Type B pancreatic cell (in vitro differentiated cells): ENCODE measurements at regions not wholly inside any gene's neighbourhood (a gene's known extent, or its start where the extent isn't known, plus 50 kb on each side); places are given as distances from the start of the nearest gene placed in this dataset.
A peak's percentile ranks its signal among the peaks of the same experiment; 100 is the strongest.
"Not testable (repeated sequence)": the region's sequence is repeated elsewhere in the genome, so short reads cannot be mapped to it uniquely, and the experiment has no call there.

Experiments
- DNase-seq: peaks from one replicate; pipeline ENCODE4 v3.0.0; 2021; ENCODE audit warnings: mixed read lengths; ENCODE audit not compliant: unreplicated experiment; ENCODE audit errors: extremely low spot score
- H3K27ac Mint-ChIP-seq: 2 replicates; pipeline ENCODE4 v1.8.0; 2021; ENCODE audit warnings: mild to moderate bottlenecking, mixed read lengths
- H3K27me3 Mint-ChIP-seq: 2 replicates; pipeline ENCODE4 v1.8.0; 2021; ENCODE audit warnings: mixed read lengths
- H3K36me3 Mint-ChIP-seq: 2 replicates; pipeline ENCODE4 v1.8.0; 2021; ENCODE audit warnings: mixed read lengths
- H3K4me1 Mint-ChIP-seq: one replicate; pipeline ENCODE4 v1.8.0; 2021; ENCODE audit warnings: mixed read lengths; ENCODE audit not compliant: unreplicated experiment
- H3K4me3 Mint-ChIP-seq: 2 replicates; pipeline ENCODE4 v1.8.0; 2021; ENCODE audit warnings: mild to moderate bottlenecking, mixed read lengths
- H3K9me3 Mint-ChIP-seq: 2 replicates; pipeline ENCODE4 v1.8.0; 2021; ENCODE audit warnings: mixed read lengths
- CTCF ChIP-seq: fragments of 200-600 bp; sonication (generic); conservative IDR thresholded peaks from 2 replicates; pipeline ENCODE4 v1.5.0; 2021; ENCODE audit warnings: antibody characterized with exemption, mild to moderate bottlenecking

- peak overlapping the region; percentile 57 for H3K4me3 Mint-ChIP-seq
- no peak for TF ChIP-seq CTCF
- H3K27me3 Mint-ChIP-seq, result no peaks in the 10 kb centered on the region
- no peaks in the 10 kb centered on the region for H3K9me3 Mint-ChIP-seq
- peaks cover 59% of the 10 kb centered on the region for H3K4me1 Mint-ChIP-seq
- H3K27ac Mint-ChIP-seq, result peak overlapping the region; percentile 41
- H3K36me3 Mint-ChIP-seq, result no peaks in the 10 kb centered on the region
- no peak for DNase-seq
These were observed 63.8 kb downstream of the SOWAHC start for GRCh38 chr2:109677835-109678580.

GRCh38 chr2:109678724-109679201, 64.6 kb downstream of the SOWAHC start:
- not testable (repeated sequence) for H3K4me3 Mint-ChIP-seq, H3K27me3 Mint-ChIP-seq, DNase-seq

GRCh38 chr2:109679225-109679624, 65.1 kb downstream of the SOWAHC start:
- Mint-ChIP-seq H3K27me3 (no peaks in the 10 kb centered on the region), H3K27ac (peak overlapping the region; percentile 84), H3K4me3 (peak overlapping the region; percentile 66), H3K4me1 (peaks cover 59% of the 10 kb centered on the region), H3K36me3 (no peaks in the 10 kb centered on the region), H3K9me3 (no peaks in the 10 kb centered on the region)
- DNase-seq, result no peak
- no peak for TF ChIP-seq CTCF

More at GRCh38 chr2:109678724-109679201, 64.6 kb downstream of the SOWAHC start:
- H3K9me3 Mint-ChIP-seq, H3K36me3 Mint-ChIP-seq: not testable (repeated sequence)
- peaks cover 59% of the 10 kb centered on the region for H3K4me1 Mint-ChIP-seq
- H3K27ac Mint-ChIP-seq, result peak overlapping the region; percentile 6

- TF ChIP-seq CTCF, result no peak
- Mint-ChIP-seq H3K9me3 (no peaks in the 10 kb centered on the region), H3K27ac (peak overlapping the region; percentile 84), H3K4me1 (peaks cover 58% of the 10 kb centered on the region), H3K4me3 (peak overlapping the region; percentile 66), H3K27me3 (no peaks in the 10 kb centered on the region), H3K36me3 (no peaks in the 10 kb centered on the region)
- DNase-seq, result no peak
These were observed 65.5 kb downstream of the SOWAHC start for GRCh38 chr2:109679626-109680025.

- DNase-seq, result no peak
- TF ChIP-seq CTCF, result no peak
- H3K27me3 Mint-ChIP-seq, result no peaks in the 10 kb centered on the region
- no peaks in the 10 kb centered on the region for H3K36me3 Mint-ChIP-seq
- H3K9me3 Mint-ChIP-seq, result no peaks in the 10 kb centered on the region
- peaks cover 56% of the 10 kb centered on the region for H3K4me1 Mint-ChIP-seq
- H3K27ac Mint-ChIP-seq, result peak overlapping the region; percentile 48
- H3K4me3 Mint-ChIP-seq, result peak overlapping the region; percentile 5
These were observed 66.5 kb downstream of the SOWAHC start for GRCh38 chr2:109680523-109681297.
